Suprapubic skin (tissue), 4 donors: ENCODE measurements at regions not wholly inside any gene's neighbourhood (a gene's known extent, or its start where the extent isn't known, plus 50 kb on each side); places are given as distances from the start of the nearest gene placed in this dataset.

Source experiments
- EP300 ChIP-seq: sonication (generic); formaldehyde crosslinking; IDR thresholded peaks from one replicate; pipeline ENCODE4 v1.6.1; 2017; ENCODE audit warnings: antibody characterized with exemption
- POLR2A ChIP-seq, 2 donors: fragments of 450-650 bp; IDR thresholded peaks; one replicate each; pipeline ENCODE4 v1.6.1; 2017; ENCODE audit warnings: antibody characterized with exemption in 2 of 2, mild to moderate bottlenecking in 2 of 2, moderate library complexity in 2 of 2
- POLR2AphosphoS5 ChIP-seq, 3 donors: sonication (generic); formaldehyde crosslinking; IDR thresholded peaks; one replicate each; pipeline ENCODE4 v1.6.1; 2017; ENCODE audit warnings: antibody characterized with exemption in 3 of 3
- TF ChIP-seq, protein P1 (sequence below), 2 donors: fragments of 200-600 bp in 1 of 2; fragments of 450-650 bp in 1 of 2; sonication (generic) in 1 of 2; IDR thresholded peaks; one replicate each; pipeline ENCODE4 v1.5.1; 2016 to 2019; ENCODE audit warnings: antibody characterized with exemption in 2 of 2, mild to moderate bottlenecking in 1 of 2, moderate library complexity in 1 of 2

GRCh38 chr5:122653087-122654017 lies 121.5 kb upstream of the SNX2 start:
- TF ChIP-seq POLR2A (IDR thresholded peaks at IDR 0.05) (no peak), POLR2AphosphoS5 (IDR thresholded peaks at IDR 0.05) (no peak), EP300 (no peak)
- TF ChIP-seq, protein P1, sequence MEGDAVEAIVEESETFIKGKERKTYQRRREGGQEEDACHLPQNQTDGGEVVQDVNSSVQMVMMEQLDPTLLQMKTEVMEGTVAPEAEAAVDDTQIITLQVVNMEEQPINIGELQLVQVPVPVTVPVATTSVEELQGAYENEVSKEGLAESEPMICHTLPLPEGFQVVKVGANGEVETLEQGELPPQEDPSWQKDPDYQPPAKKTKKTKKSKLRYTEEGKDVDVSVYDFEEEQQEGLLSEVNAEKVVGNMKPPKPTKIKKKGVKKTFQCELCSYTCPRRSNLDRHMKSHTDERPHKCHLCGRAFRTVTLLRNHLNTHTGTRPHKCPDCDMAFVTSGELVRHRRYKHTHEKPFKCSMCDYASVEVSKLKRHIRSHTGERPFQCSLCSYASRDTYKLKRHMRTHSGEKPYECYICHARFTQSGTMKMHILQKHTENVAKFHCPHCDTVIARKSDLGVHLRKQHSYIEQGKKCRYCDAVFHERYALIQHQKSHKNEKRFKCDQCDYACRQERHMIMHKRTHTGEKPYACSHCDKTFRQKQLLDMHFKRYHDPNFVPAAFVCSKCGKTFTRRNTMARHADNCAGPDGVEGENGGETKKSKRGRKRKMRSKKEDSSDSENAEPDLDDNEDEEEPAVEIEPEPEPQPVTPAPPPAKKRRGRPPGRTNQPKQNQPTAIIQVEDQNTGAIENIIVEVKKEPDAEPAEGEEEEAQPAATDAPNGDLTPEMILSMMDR (IDR thresholded peaks at IDR 0.05) = no peak
